NOMO-1 (cell line): ENCODE measurements at regions not wholly inside any gene's neighbourhood (a gene's known extent, or its start where the extent isn't known, plus 50 kb on each side); places are given as distances from the start of the nearest gene placed in this dataset.
"Not testable (repeated sequence)": the region's sequence is repeated elsewhere in the genome, so short reads cannot be mapped to it uniquely, and the experiment has no call there.

Source experiments
- DNase-seq, 2 experiments: peaks; one replicate each; lab custom pipeline; 2025; ENCODE audit not compliant: unreplicated experiment in 2 of 2; lab: John Stamatoyannopoulos, UW

DNA sequence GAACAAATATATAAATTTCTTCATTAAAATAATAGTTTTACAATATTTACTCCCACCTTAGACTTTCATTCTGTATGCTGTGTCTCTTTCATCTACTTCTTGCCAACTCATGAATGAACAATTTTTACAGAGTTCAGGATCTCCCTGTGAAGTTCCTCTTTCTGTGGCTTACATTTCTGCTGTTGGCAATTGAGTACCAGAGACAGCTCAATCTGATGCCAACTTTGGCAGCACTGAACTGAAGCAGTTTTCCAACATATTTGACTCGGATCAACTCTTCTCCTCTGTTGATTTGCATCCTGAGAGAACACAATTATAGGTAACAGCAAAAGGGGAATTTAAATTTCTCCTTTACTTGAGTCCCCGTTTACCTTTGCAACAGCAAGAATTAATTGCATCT is 1262.2 kb downstream of the EFNA5 start:
- no peak for DNase-seq

DNA sequence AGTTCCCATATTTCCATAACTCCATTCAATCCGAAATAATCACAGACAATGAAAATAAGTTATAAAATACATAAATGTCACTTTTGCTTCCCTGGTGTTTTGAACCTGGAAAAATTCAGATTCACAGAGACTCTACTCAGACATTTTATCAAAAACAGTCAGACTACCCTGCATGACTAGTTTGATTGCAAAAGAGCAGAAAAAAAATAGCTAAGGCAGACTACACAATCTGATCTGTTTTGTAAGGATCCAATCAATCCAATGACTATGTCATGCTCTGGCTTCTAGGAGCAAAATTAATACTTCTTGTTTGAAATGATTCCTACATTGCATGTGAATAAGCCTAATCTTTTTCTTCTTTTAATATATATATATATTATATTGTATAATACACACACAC is 1262.6 kb downstream of the EFNA5 start:
- no peak for DNase-seq

DNA sequence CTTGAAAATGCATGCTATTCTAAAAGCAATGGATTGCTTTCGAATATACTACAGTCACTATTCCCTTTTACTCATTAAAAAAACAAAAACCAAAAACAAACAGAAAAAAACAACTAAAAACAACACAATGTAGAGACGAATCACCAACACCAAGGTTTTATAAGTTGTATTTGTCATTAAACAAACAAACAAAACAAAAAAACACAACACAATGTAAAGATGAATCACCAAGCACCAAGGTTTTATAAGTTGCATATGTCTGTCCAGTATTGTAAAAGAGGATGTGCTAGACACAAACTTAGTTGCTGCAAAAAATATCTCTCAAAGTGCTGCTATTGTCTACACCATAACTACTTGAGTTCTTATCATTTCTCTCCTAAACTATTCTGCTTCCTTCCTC is 1269.2 kb downstream of the EFNA5 start:
- no peak for DNase-seq

DNA sequence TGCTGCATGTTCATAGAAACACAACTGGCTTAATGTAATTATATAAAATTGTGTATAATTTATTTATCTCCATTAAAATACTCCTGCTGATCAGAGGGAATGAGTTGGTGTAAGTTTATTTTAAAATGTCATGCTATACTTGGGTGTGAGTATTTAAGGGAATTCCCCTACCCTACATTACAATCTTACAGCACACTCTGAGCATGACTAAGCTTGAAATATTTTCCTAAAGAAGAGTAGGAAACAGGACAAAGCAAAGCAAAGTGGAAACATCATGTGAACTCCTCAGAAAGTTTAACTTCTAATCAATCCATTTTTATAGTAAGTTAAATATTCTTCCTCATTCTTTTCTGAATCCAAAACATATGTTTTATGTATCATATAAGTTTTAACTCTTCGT is 1271.3 kb downstream of the EFNA5 start:
- no peak for DNase-seq

DNA sequence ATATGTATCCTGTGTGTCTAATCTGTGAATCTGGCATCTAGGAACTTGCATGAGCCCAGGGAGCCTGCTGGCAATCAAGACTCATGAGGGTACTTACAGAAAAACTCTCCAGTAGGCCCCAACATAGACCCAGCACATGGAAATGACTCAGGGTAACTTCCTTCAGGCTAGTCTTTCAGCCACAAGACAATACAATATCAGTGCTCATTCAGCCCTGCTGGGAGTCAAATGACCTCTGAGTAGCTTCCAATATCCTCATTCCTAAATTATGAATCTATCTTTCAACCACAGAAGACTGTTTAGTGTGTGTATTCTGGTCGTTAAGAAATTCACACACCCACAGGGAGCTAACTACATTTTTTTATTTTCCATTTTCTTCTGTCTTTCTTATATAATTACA is 1273.0 kb downstream of the EFNA5 start:
- DNase-seq = no peak

DNA sequence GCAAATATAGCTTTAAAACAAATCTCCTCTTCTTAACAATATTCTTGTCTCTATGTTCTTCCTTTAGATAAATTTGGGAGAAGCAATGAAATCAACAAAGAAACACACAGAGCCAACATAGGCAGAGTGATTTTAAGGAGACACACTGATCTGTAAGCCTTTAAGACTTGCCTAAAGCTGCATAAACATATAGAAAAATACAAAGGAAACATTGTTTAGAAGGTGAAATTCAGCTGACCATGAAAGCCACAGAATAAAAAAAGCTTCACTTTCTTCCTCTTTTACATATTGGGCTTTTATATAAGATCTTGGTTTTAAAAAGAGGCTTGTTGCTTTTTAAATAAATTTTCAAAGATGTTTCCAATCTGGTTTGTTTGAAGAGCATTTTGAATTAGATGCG is 1277.5 kb downstream of the EFNA5 start:
- no peak for DNase-seq

DNA sequence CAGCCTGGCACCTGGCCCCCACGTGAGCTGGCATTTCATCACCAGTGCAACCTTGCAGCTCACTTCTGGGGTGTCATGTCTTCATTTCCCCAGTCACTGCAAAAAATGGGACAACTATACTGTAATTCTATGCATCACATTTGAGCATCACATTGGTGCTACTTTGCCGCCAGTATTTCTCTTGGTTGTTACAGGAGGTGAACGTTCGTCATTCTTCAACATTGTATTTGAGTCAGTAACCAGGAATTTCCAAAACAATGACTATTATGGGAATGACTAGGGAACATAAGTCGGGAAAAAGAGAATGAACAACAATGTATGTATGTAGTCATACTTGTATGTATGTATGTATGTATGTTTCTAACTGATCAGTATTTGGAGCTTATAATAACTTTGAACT is 1278.0 kb downstream of the EFNA5 start:
- DNase-seq = no peak

DNA sequence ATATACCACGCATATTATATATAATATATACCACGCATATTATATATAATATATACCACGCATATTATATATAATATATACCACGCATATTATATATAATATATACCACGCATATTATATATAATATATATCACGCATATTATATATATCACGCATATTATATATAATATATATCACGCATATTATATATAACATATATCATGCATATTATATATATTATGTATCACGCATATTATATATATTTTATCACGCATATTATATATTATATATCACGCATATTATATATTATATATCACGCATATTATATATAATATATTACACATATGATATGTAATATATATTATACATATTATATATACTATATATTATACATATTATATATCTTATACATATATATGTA is 1283.0 kb downstream of the EFNA5 start:
- DNase-seq = not testable (repeated sequence)

DNA sequence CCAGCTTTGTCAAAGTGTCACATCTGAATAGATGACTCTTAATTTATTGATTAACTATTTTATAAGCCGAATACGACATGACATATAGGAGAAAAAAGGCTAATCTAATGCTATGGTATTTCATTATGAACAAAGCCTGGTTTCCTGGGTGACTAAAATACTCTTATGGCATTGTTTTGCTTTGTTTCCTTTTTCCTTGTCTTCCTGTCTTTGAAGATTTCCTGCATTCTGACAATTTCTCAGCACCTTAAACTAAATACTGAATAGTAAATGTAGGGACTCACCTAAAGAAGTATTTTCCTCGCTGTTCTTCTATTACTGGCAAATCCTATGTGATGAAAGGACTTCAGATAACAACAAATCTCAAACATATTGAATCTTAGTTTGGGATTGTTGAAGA is 1284.5 kb downstream of the EFNA5 start:
- DNase-seq = no peak

DNA sequence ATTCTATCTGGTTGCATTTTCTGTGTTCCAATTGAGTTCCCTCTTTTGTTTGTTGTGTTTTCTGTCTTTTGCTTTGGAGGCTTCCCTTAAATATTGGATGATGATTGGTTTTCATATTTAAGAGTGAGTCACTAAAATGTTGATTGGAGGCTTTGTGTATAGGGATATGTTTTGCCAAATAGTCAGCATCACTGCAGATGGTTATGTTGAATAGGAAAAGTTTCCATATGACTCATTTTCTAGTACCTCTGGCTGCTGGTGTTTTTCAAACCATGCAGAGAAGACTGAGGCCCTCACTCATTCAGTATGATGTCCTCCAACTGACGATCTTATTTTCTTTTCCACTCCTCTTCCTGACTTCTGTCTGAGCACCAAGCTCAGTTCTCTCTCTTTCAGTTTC is 1290.0 kb downstream of the EFNA5 start:
- no peak for DNase-seq

DNA sequence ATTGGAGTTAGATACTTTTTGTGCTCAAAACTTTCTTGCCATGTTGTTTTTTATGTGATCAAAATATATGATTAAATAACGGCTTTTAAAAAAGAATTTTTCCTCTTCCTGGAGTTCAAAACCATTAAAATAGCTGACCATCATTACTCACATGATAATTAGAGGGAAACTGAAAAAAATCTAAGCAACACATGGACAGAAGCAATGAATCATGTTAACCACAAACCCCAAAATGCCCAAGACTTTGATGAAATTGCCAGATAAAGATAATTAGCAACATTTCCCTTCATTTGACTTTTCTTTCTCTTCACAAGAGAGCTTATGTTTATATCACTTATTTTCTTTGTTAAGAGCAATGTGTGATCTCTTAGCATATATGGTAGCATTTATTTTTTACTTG is 1294.2 kb downstream of the EFNA5 start:
- no peak for DNase-seq

DNA sequence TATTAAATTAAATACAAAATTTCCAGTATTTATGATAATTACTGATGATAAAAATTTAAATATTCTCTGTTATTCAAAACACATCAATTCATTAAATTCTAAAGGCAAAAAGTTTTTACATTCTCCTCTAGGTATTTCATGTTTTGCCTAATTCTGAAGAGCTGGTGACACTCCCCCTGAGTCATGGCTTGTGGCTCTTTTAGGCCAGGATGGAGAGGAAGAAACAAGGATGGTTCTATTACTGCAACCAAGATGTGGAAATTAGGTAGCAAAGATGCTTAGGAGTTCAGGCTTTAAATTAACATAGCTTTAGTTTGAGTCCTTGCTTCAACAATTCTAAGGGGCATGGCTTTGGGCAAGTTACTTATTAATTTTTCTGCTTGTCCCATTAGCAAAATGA is 1295.8 kb downstream of the EFNA5 start:
- DNase-seq = no peak

DNA sequence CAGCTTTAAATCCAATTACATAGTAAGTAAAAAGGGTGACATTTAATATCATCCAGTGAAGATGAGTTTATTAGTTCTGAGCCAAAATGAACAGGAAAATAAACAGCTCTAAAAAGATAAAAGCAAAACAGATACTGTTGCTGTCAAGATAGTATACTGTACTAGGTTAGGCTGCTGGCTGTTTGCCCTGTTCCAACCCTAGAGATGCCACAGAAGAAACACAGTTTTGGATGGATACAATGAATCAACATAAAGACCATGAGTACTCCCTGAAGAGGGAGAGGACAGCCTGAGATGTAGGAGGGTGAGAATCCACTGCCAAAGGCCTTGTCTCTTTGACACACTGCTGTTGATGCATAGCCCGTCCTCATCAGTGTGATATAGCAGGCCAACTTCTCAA is 1302.7 kb downstream of the EFNA5 start:
- DNase-seq = no peak

DNA sequence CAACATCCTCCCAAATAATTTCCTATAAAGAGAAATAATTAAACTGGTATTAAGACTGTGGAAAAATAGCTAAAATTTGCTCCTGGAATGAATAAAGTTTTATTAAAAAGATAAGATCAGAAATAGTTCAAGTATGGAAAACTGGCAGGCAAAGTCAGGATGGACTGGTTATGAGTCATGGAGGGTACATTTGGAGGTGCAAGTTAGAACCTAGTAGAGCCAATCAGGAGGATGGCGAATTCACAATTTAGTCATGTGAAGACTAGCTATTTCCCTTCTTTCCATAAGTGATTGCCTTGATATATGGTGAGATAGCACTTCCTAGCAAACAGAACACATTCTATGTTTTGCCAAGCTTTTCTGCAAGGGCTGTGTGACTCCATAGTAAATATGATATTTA is 1303.5 kb downstream of the EFNA5 start:
- DNase-seq = no peak

DNA sequence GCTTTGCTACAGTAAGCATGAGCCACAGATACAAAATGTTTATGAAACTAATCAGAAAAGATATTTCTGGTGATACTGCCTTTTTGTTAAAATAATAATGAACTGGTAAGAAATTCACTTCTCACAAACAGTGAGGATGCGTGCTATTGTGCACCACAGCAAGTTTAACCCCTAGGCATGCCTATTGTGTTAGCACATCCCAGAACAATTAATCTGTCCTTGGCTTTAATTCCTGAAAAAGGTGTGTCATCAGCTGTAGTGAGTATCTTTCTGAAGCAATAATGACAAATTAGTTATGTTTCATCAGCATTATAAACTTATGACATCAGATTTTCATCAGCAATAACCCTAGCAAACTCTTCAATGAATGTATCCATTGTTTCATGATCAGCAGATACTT is 1307.2 kb downstream of the EFNA5 start:
- DNase-seq = no peak

DNA sequence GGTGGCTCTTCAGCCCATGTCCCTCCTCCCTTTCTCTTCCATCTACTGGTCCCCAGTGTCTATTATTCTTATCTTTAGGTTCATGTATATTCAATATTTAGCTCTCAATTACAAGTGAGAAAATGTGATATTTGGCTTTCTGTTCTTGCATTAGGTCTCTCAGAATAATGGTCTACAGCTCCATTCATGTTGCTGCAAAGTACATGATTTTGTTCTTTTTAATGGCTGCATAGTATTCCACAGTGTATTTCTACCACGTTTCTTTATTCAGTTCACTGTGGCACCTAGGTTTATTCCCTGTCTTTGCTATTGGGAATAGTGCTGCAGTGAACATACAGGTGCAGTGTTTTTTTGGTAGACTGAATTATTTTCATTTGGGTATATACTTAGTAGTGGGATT is 1308.8 kb downstream of the EFNA5 start:
- DNase-seq = no peak

DNA sequence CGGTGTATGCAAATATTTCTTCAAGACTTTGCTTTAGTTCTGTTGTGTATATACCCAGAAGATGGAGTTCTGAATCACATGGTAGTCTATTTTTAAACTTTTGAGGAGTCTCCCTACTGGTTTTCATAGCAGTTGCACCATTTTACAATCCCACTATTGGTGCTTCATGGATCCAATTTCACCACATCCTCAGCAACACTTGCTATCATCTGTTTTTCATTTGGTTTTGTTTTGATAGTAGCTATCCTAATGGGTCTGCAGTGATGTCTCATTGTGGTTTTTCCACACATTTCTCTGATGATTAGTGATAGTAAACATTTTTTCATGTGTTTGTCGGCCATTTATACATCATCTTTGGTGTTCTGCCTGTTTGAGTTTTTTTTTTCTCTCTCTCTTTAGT is 1339.3 kb downstream of the EFNA5 start:
- no peak for DNase-seq

DNA sequence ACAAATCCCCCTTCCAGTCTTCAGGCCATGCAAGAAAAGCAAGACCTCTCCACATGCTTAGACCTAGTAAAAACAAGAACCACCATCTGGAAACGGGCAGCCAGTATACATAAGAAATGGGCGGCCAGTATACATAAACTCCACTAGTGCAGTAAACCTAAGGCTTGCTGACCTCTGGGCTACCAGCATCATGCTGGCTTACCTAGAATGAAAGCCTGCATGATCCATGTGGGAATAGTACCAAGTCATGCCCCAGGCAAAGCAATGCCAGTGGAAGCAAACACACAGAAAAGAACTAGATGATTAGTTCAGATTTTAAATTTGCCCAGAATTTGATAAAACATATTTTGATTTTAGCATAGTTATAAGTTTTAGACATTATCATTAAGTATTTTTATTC is 1346.4 kb downstream of the EFNA5 start:
- DNase-seq = no peak

DNA sequence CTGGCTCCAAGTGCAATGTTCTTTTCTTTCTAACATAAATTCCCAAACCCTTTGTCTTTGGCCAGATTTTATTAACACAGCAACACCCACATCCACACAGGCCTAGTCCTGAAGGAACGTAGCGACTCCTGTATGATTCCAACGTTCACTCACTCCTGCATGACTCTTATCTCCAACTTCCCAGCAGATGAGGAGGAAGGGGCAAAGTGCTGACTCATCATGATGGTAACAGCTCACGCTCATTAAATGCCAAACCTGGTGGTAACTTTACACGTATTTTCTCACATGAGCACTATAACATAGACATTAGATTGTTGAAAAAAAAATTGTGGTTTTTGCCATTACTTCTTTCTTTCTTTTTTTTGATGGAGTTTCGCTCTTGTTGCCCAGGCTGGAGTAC is 1349.5 kb downstream of the EFNA5 start:
- no peak for DNase-seq

DNA sequence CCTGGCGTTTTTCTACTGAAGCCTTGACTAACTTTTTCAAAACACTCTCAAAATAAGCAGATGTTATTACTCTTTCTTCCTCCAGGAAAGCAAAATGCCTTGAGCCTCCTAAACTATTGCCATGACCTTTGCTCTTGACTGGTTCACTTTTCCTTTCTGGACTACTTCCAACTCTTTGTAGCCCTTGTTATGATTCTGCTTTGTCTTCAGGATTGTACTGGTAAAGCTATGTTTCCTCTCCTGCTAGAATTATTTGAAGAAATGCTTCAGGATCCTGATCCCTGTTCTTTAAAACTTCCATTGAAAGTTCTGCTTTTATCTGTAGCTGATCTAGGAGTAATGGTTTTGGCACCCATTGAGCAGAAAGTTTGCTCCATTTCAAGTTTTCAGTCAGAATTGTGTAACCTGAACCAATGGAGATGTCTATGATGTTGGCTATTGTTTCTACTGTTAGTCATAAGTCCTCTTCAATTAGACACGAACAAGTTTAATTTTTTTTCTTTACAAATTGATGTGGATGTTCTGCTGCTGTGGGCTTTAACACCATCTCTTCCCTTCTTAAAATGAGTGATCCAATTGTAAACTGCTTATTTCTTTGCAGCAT is 1356.4 kb downstream of the EFNA5 start:
- DNase-seq = no peak

DNA sequence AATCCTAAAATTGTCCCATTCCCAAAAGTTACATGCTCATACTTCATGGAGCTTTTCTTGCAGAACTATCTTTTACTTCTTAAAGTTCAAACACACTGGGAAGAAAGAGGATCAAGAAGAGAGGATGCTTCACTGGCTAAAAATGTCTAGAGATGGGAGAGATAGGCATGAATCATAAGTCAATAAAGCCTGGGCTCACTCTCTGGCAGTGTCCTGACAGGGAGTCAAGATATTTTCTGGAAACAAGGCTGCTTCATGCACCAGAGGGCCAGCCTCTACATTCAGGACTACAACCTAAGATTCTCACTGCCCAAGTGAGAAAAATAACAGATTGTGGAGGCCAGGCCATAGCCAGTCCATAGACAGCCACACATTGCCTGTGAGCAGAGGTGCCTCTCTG is 1358.4 kb downstream of the EFNA5 start:
- no peak for DNase-seq

DNA sequence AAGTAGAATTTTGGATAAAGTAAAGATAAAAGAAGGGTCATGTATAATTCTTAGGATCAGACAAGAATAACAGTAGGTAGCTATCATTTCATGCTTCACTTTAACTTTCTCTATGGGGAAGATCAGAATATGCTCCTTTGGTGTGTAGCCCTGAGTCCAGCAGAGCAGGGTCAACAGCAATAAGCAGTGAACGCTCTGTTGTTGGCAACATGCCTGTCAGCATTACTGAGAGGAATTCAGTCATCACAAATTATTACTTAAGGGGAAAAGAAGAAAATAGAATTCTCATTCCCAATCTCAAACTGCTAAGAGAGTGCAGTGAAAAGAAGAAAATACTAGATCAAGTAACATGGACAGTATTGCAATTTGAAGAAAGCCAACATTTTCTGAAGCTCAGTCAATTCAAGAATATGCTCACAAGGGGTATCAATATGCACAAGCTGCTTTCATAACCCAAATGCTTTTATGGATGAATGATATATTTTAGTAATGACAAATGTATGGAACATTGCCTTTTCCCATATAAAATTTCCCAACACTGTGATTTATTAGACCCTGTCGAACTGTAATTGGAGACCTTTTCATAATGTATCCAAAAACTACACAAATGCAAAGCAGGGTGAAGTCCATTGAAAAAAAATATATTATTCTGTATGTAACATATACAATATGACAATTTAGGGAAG is 1359.4 kb downstream of the EFNA5 start:
- no peak for DNase-seq

DNA sequence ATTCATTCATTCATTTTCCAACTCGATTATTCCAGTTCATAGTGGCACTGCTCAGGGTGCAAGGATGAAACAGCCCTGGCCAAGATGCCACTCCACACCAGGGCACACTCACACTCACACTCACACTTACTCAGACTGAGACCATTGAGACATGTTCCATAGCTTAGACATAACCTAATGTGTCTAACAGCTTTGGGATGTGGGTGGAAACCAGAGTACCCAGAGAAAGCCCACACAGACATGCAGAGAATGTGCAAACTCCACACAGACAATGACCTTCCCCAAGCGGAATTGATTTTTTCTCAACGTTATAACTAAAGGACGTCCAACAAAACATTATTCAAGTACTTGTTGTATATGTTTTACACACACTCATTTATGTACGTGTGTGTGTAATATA is 1363.5 kb downstream of the EFNA5 start:
- no peak for DNase-seq
